ENCODE measurements at regions not wholly inside any gene's neighbourhood (a gene's known extent, or its start where the extent isn't known, plus 50 kb on each side); places are given as distances from the start of the nearest gene placed in this dataset.

- Mint-ChIP-seq H3K9me3 (peaks cover 0 to 4% (median 0%) of the 10 kb centered on the region in 11 donors), H3K27ac (no peak overlapping the region), H3K4me1 (no peaks in the 10 kb centered on the region), H3K27me3 (peaks cover 0 to 5% (median 0%) of the 10 kb centered on the region in 5 donors), H3K4me3 (no peak overlapping the region), H3K36me3 (no peaks in the 10 kb centered on the region)
- ATAC-seq (no peak), DNase-seq (no peak)
- H3K27ac ChIP-seq (ENCODE audit: low read depth, low read length) = no peak overlapping the region
- H3K4me3 ChIP-seq (ENCODE audit: low read length) = no peak overlapping the region
- POLR2A ChIA-PET = no interaction called here
- intact Hi-C loops (cut with micrococcal nuclease) = no loop called here
- CTCF ChIA-PET = no interaction called here
- H3K4me1 ChIP-seq (ENCODE audit: control insufficient read depth in 2 of 2, insufficient read depth in 2 of 2, low read length in 2 of 2) = no peaks in the 10 kb centered on the region
- H3K27me3 ChIP-seq (ENCODE audit: control insufficient read depth in 2 of 2, insufficient read depth in 2 of 2, low read length in 2 of 2) = no peaks in the 10 kb centered on the region
- H3K36me3 ChIP-seq (ENCODE audit: control insufficient read depth in 2 of 3, insufficient read depth in 3 of 3, low read length in 3 of 3) = no peaks in the 10 kb centered on the region
- no peaks in the 10 kb centered on the region for H3K9me3 ChIP-seq (ENCODE audit: control insufficient read depth in 2 of 3, low read length in 3 of 3)
These were observed 121.6 kb downstream of the TMEM144 start for GRCh38 chr4:158331863-158332262.

DNA sequence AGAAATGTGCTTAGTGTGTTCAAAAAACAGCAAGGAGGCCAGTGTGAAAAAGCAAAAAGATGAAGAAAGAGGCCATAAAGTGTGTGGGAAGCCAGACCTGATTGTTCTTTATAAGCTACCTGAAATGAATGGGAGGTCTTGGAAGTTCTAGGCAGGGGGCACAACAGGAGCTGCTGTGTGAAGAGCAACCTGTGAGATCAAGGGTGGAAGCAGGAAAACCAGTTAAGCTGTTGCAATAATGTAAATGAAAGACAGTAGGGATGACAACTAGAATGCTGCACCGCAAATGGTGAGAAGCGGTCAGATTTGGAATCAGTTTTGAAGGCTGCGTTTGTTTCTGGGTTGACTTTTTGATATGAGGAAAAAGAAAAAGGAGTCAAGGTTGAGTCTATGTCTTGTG lies 123.5 kb downstream of the TMEM144 start:
- Histone ChIP-seq H3K9me3 (ENCODE audit: control insufficient read depth in 2 of 3, low read length in 3 of 3) (no peaks in the 10 kb centered on the region), H3K27me3 (ENCODE audit: control insufficient read depth in 2 of 2, insufficient read depth in 2 of 2, low read length in 2 of 2) (no peaks in the 10 kb centered on the region), H3K4me3 (ENCODE audit: low read length) (no peak overlapping the region), H3K36me3 (ENCODE audit: control insufficient read depth in 2 of 3, insufficient read depth in 3 of 3, low read length in 3 of 3) (no peaks in the 10 kb centered on the region), H3K27ac (ENCODE audit: low read depth, low read length) (no peak overlapping the region), H3K4me1 (ENCODE audit: control insufficient read depth in 2 of 2, insufficient read depth in 2 of 2, low read length in 2 of 2) (no peaks in the 10 kb centered on the region)
- Mint-ChIP-seq H3K4me1 (no peaks in the 10 kb centered on the region), H3K36me3 (no peaks in the 10 kb centered on the region), H3K4me3 (no peak overlapping the region), H3K27me3 (peaks cover 0 to 5% (median 1%) of the 10 kb centered on the region in 5 donors), H3K27ac (no peak overlapping the region), H3K9me3 (peaks cover 0 to 4% (median 0%) of the 10 kb centered on the region in 11 donors)
- POLR2A ChIA-PET = no interaction called here
- ATAC-seq = no peak
- CTCF ChIA-PET = no interaction called here
- intact Hi-C loops (cut with micrococcal nuclease) = no loop called here
- no peak for DNase-seq

- Mint-ChIP-seq H3K4me3 (no peak overlapping the region), H3K9me3 (peaks cover 0 to 5% (median 2%) of the 10 kb centered on the region in 11 donors), H3K27ac (no peak overlapping the region), H3K4me1 (no peaks in the 10 kb centered on the region), H3K36me3 (no peaks in the 10 kb centered on the region), H3K27me3 (peaks cover 0 to 12% (median 4%) of the 10 kb centered on the region in 5 donors)
- Histone ChIP-seq H3K36me3 (ENCODE audit: control insufficient read depth in 2 of 3, insufficient read depth in 3 of 3, low read length in 3 of 3) (no peaks in the 10 kb centered on the region), H3K4me1 (ENCODE audit: control insufficient read depth in 2 of 2, insufficient read depth in 2 of 2, low read length in 2 of 2) (no peaks in the 10 kb centered on the region), H3K4me3 (ENCODE audit: low read length) (no peak overlapping the region), H3K27ac (ENCODE audit: low read depth, low read length) (no peak overlapping the region), H3K9me3 (ENCODE audit: control insufficient read depth in 2 of 3, low read length in 3 of 3) (no peaks in the 10 kb centered on the region), H3K27me3 (ENCODE audit: control insufficient read depth in 2 of 2, insufficient read depth in 2 of 2, low read length in 2 of 2) (no peaks in the 10 kb centered on the region)
- DNase-seq (no peak), ATAC-seq (no peak)
- ChIA-PET POLR2A (no interaction called here), CTCF (no interaction called here)
- intact Hi-C loops (cut with micrococcal nuclease) = no loop called here
These were observed 131.6 kb downstream of the TMEM144 start for GRCh38 chr4:158341896-158342295.

DNA sequence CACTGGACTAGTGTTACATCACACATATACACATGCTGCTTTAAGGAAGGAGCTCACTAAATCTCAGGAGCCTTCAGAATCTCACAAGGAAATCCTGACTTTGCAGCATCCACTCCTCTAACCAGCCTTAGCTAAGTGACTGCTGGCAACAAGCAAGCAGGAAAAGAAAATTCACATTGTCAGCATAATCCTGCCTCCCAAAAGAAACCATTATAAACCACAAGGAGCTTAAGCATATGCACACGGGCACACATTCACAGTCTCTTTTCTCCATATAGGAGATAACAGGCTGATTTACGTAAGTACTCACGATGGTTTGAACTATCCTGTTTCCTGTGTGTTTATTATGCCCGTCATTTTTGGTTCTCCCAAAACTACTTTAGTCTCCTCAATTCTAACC lies 136.3 kb downstream of the TMEM144 start:
- intact Hi-C loops (cut with micrococcal nuclease) = no loop called here
- H3K36me3 Mint-ChIP-seq = no peaks in the 10 kb centered on the region
- ATAC-seq = no peak
- no peak for DNase-seq
- peaks cover 0 to 4% (median 0%) of the 10 kb centered on the region in 11 donors for H3K9me3 Mint-ChIP-seq
- H3K4me1 Mint-ChIP-seq = no peaks in the 10 kb centered on the region
- no peaks in the 10 kb centered on the region for H3K36me3 ChIP-seq (ENCODE audit: control insufficient read depth in 2 of 3, insufficient read depth in 3 of 3, low read length in 3 of 3)
- CTCF ChIA-PET = no interaction called here
- H3K27ac Mint-ChIP-seq = no peak overlapping the region
- H3K27me3 ChIP-seq (ENCODE audit: control insufficient read depth in 2 of 2, insufficient read depth in 2 of 2, low read length in 2 of 2) = no peaks in the 10 kb centered on the region
- peaks cover 0 to under 1% (median 0%) of the 10 kb centered on the region in 5 donors for H3K27me3 Mint-ChIP-seq
- no peak overlapping the region for H3K4me3 Mint-ChIP-seq
- H3K4me3 ChIP-seq (ENCODE audit: low read length) = no peak overlapping the region
- no peaks in the 10 kb centered on the region for H3K4me1 ChIP-seq (ENCODE audit: control insufficient read depth in 2 of 2, insufficient read depth in 2 of 2, low read length in 2 of 2)
- no peaks in the 10 kb centered on the region for H3K9me3 ChIP-seq (ENCODE audit: control insufficient read depth in 2 of 3, low read length in 3 of 3)
- H3K27ac ChIP-seq (ENCODE audit: low read depth, low read length) = no peak overlapping the region
- POLR2A ChIA-PET = no interaction called here

DNA sequence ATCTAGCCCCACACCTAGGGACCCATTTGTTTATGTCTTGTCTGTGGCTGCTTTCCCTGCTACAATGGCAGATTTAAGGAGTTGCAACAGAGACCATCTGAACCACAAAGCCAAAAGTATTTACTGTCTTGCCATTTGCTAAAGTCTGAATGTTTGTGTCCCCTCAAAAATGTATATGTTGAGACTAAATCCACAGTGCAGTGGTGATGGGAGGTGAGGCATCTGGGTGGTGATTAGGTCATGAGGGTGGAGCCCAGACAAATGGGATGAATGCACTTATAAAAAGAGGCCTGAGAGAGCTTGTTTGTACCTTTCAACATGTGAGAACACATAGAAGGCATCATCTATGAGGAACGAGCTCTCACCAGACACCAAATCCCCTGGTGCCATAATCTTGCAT lies 137.3 kb downstream of the TMEM144 start:
- no peaks in the 10 kb centered on the region for H3K27me3 ChIP-seq (ENCODE audit: control insufficient read depth in 2 of 2, insufficient read depth in 2 of 2, low read length in 2 of 2)
- no peaks in the 10 kb centered on the region for H3K4me1 Mint-ChIP-seq
- ChIA-PET CTCF (no interaction called here), POLR2A (no interaction called here)
- no peaks in the 10 kb centered on the region for H3K36me3 ChIP-seq (ENCODE audit: control insufficient read depth in 2 of 3, insufficient read depth in 3 of 3, low read length in 3 of 3)
- no peak overlapping the region for H3K4me3 ChIP-seq (ENCODE audit: low read length)
- ATAC-seq (no peak), DNase-seq (no peak)
- H3K27ac ChIP-seq (ENCODE audit: low read depth, low read length) = no peak overlapping the region
- H3K27me3 Mint-ChIP-seq = peaks cover 0 to 8% (median 0%) of the 10 kb centered on the region in 5 donors
- H3K9me3 Mint-ChIP-seq = peaks cover 0 to 8% (median 0%) of the 10 kb centered on the region in 11 donors
- H3K27ac Mint-ChIP-seq = no peak overlapping the region
- no peaks in the 10 kb centered on the region for H3K4me1 ChIP-seq (ENCODE audit: control insufficient read depth in 2 of 2, insufficient read depth in 2 of 2, low read length in 2 of 2)
- H3K36me3 Mint-ChIP-seq = no peaks in the 10 kb centered on the region
- intact Hi-C loops (cut with micrococcal nuclease) = no loop called here
- no peaks in the 10 kb centered on the region for H3K9me3 ChIP-seq (ENCODE audit: control insufficient read depth in 2 of 3, low read length in 3 of 3)
- no peak overlapping the region for H3K4me3 Mint-ChIP-seq

DNA sequence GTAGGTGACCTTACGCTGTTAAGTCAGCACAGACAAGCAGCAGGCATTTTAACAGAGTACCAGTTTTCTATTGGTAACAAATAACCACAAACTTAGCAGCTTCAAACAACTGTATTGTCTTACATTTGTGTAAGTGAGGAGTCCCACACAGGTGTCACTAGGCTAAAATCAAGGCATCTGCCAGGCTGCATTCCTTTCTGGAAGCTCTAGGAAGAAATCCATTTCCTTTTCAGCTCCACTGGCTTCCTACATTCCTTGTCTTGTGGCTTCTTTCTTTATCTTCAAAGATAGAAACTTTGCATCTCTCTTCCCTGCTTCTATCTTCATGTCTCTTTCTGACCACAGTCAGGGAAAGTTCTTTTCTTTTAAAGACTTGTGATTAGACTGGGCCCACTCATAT lies 139.9 kb downstream of the TMEM144 start:
- peaks cover 0 to 11% (median 0%) of the 10 kb centered on the region in 5 donors for H3K27me3 Mint-ChIP-seq
- Histone ChIP-seq H3K27me3 (ENCODE audit: control insufficient read depth in 2 of 2, insufficient read depth in 2 of 2, low read length in 2 of 2) (no peaks in the 10 kb centered on the region), H3K4me3 (ENCODE audit: low read length) (no peak overlapping the region), H3K4me1 (ENCODE audit: control insufficient read depth in 2 of 2, insufficient read depth in 2 of 2, low read length in 2 of 2) (no peaks in the 10 kb centered on the region), H3K9me3 (ENCODE audit: control insufficient read depth in 2 of 3, low read length in 3 of 3) (no peaks in the 10 kb centered on the region), H3K36me3 (ENCODE audit: control insufficient read depth in 2 of 3, insufficient read depth in 3 of 3, low read length in 3 of 3) (no peaks in the 10 kb centered on the region), H3K27ac (ENCODE audit: low read depth, low read length) (no peak overlapping the region)
- no peak overlapping the region for H3K27ac Mint-ChIP-seq
- no peaks in the 10 kb centered on the region for H3K36me3 Mint-ChIP-seq
- ATAC-seq = no peak
- H3K9me3 Mint-ChIP-seq = peaks cover 0 to 8% (median 0%) of the 10 kb centered on the region in 11 donors
- CTCF ChIA-PET = no interaction called here
- intact Hi-C loops (cut with micrococcal nuclease) = no loop called here
- no peak for DNase-seq
- no peak overlapping the region for H3K4me3 Mint-ChIP-seq
- POLR2A ChIA-PET = no interaction called here
- no peaks in the 10 kb centered on the region for H3K4me1 Mint-ChIP-seq

DNA sequence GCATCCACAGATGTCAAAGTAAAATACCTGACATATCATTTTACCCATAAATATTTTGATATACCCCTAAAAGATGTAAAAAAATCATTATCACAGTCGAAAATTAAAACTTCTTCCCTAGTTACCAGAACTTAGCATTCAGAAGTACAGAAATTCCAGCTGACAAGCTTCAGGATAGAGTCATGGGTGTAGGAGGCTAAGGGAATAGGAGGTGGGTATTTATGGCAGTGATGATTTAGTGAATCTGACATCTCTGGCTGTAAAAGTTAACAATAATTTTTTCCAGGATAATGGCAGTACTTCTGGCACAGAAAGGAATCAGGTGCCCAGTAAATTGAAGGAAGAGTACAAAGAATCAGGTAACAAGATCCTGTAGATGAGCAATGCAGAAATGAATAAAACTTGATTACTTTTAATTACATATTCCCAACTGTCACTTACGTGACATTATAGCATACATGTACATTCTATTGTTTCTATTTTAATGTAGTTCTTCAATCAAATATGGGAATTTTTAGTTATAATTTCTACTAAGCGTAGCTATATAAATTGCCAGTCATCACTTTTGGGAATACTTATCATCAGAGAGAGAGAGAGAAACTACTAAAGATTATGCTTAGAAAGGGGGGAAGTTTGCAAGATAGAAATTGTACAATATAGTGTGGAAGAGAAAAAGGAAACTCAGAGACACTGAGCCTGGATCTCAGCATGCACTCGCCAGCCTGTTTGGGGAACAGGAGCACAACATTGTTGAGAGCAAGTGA lies 143.4 kb downstream of the TMEM144 start:
- no peaks in the 10 kb centered on the region for H3K27me3 ChIP-seq (ENCODE audit: control insufficient read depth in 2 of 2, insufficient read depth in 2 of 2, low read length in 2 of 2)
- H3K4me3 ChIP-seq (ENCODE audit: low read length) = no peak overlapping the region
- no peak overlapping the region for H3K4me3 Mint-ChIP-seq
- H3K27ac Mint-ChIP-seq = no peak overlapping the region
- no peaks in the 10 kb centered on the region for H3K4me1 Mint-ChIP-seq
- H3K9me3 Mint-ChIP-seq = peaks cover 0 to 26% (median 7%) of the 10 kb centered on the region in 11 donors
- no peaks in the 10 kb centered on the region for H3K4me1 ChIP-seq (ENCODE audit: control insufficient read depth in 2 of 2, insufficient read depth in 2 of 2, low read length in 2 of 2)
- H3K36me3 Mint-ChIP-seq = no peaks in the 10 kb centered on the region
- peaks cover 0 to 11% (median 0%) of the 10 kb centered on the region in 5 donors for H3K27me3 Mint-ChIP-seq
- H3K9me3 ChIP-seq (ENCODE audit: control insufficient read depth in 2 of 3, low read length in 3 of 3) = no peaks in the 10 kb centered on the region
- intact Hi-C loops (cut with micrococcal nuclease) = no loop called here
- no peak for ATAC-seq
- no peaks in the 10 kb centered on the region for H3K36me3 ChIP-seq (ENCODE audit: control insufficient read depth in 2 of 3, insufficient read depth in 3 of 3, low read length in 3 of 3)
- no peak for DNase-seq
- POLR2A ChIA-PET = no interaction called here
- H3K27ac ChIP-seq (ENCODE audit: low read depth, low read length) = no peak overlapping the region
- CTCF ChIA-PET = no interaction called here
